Central memory CD8-positive, alpha-beta T cell (primary cell): ENCODE measurements at regions not wholly inside any gene's neighbourhood (a gene's known extent, or its start where the extent isn't known, plus 50 kb on each side); places are given as distances from the start of the nearest gene placed in this dataset.

ENCODE experiments used
- ATAC-seq: fragments of 150-1000 bp; cut with Tn5 transposase; replicated peaks from 2 replicates; pipeline ENCODE4 v1.10.0; 2022; ENCODE audit warnings: mild to moderate bottlenecking, moderate FRiP score, moderate number of reproducible peaks; ENCODE audit not compliant: poor library complexity, severe bottlenecking; ENCODE audit errors: extremely low read depth
- DNase-seq, 2 donors: peaks; one replicate each; pipeline ENCODE4 v3.0.0; 2021; ENCODE audit warnings: low spot score in 2 of 2
- H3K27ac Mint-ChIP-seq: one replicate; pipeline ENCODE4 v1.8.0; 2022; ENCODE audit warnings: low read depth, mild to moderate bottlenecking, moderate library complexity, mixed read lengths
- H3K27me3 Mint-ChIP-seq: one replicate; pipeline ENCODE4 v1.8.0; 2022; ENCODE audit warnings: mixed read lengths
- H3K36me3 Mint-ChIP-seq: one replicate; pipeline ENCODE4 v1.8.0; 2022; ENCODE audit warnings: mild to moderate bottlenecking, moderate library complexity, mixed read lengths; ENCODE audit not compliant: insufficient read depth
- H3K4me1 Mint-ChIP-seq: one replicate; pipeline ENCODE4 v1.8.0; 2022; ENCODE audit warnings: mixed read lengths
- H3K4me3 Mint-ChIP-seq: one replicate; pipeline ENCODE4 v1.8.0; 2022; ENCODE audit warnings: mild to moderate bottlenecking, moderate library complexity, mixed read lengths
- H3K9me3 Mint-ChIP-seq: one replicate; pipeline ENCODE4 v1.8.0; 2022; ENCODE audit warnings: mixed read lengths

- Mint-ChIP-seq H3K27me3 (no peaks in the 10 kb centered on the region), H3K27ac (no peak overlapping the region), H3K36me3 (no peaks in the 10 kb centered on the region), H3K9me3 (peaks cover 15% of the 10 kb centered on the region), H3K4me1 (no peaks in the 10 kb centered on the region), H3K4me3 (no peak overlapping the region)
- ATAC-seq (no peak), DNase-seq (no peak)
Observed at GRCh38 chr5:89133129-89133528, 250.1 kb upstream of the MEF2C start.

GRCh38 chr5:89130851-89131250 is 247.9 kb upstream of the MEF2C start:
- Mint-ChIP-seq H3K4me1 (no peaks in the 10 kb centered on the region), H3K4me3 (no peak overlapping the region), H3K9me3 (peaks cover 6% of the 10 kb centered on the region), H3K27me3 (no peaks in the 10 kb centered on the region), H3K36me3 (no peaks in the 10 kb centered on the region), H3K27ac (no peak overlapping the region)
- DNase-seq (no peak), ATAC-seq (no peak)

GRCh38 chr5:89129941-89130340 is 247.0 kb upstream of the MEF2C start:
- H3K27ac Mint-ChIP-seq = no peak overlapping the region
- DNase-seq (no peak), ATAC-seq (no peak)
- H3K4me3 Mint-ChIP-seq = no peak overlapping the region
- peaks cover 6% of the 10 kb centered on the region for H3K9me3 Mint-ChIP-seq
- no peaks in the 10 kb centered on the region for H3K36me3 Mint-ChIP-seq
- H3K27me3 Mint-ChIP-seq = no peaks in the 10 kb centered on the region
- no peaks in the 10 kb centered on the region for H3K4me1 Mint-ChIP-seq

- Mint-ChIP-seq H3K36me3 (no peaks in the 10 kb centered on the region), H3K4me3 (no peak overlapping the region), H3K9me3 (peaks cover 11% of the 10 kb centered on the region), H3K27me3 (no peaks in the 10 kb centered on the region), H3K27ac (no peak overlapping the region), H3K4me1 (no peaks in the 10 kb centered on the region)
- ATAC-seq (no peak), DNase-seq (no peak)
Observed at GRCh38 chr5:89128906-89129625, 246.1 kb upstream of the MEF2C start.

- H3K9me3 Mint-ChIP-seq = peaks cover 11% of the 10 kb centered on the region
- H3K27me3 Mint-ChIP-seq = no peaks in the 10 kb centered on the region
- DNase-seq = no peak
- no peaks in the 10 kb centered on the region for H3K4me1 Mint-ChIP-seq
- H3K36me3 Mint-ChIP-seq = peaks cover 1% of the 10 kb centered on the region
- no peak overlapping the region for H3K4me3 Mint-ChIP-seq
- no peak overlapping the region for H3K27ac Mint-ChIP-seq
- ATAC-seq = no peak
Observed at GRCh38 chr5:89128092-89128491, 245.1 kb upstream of the MEF2C start.

GRCh38 chr5:89127191-89127590 is 244.2 kb upstream of the MEF2C start:
- Mint-ChIP-seq H3K9me3 (peaks cover 11% of the 10 kb centered on the region), H3K4me3 (no peak overlapping the region), H3K4me1 (no peaks in the 10 kb centered on the region), H3K27me3 (no peaks in the 10 kb centered on the region), H3K36me3 (peaks cover 2% of the 10 kb centered on the region), H3K27ac (no peak overlapping the region)
- no peak for ATAC-seq
- no peak for DNase-seq

- H3K27me3 Mint-ChIP-seq = no peaks in the 10 kb centered on the region
- no peaks in the 10 kb centered on the region for H3K4me1 Mint-ChIP-seq
- no peak overlapping the region for H3K27ac Mint-ChIP-seq
- ATAC-seq = no peak
- no peak for DNase-seq
- peaks cover 2% of the 10 kb centered on the region for H3K36me3 Mint-ChIP-seq
- H3K9me3 Mint-ChIP-seq = peaks cover 11% of the 10 kb centered on the region
- no peak overlapping the region for H3K4me3 Mint-ChIP-seq
Observed at GRCh38 chr5:89125372-89125771, 242.4 kb upstream of the MEF2C start.

GRCh38 chr5:89123581-89123980 is 240.6 kb upstream of the MEF2C start:
- no peak overlapping the region for H3K27ac Mint-ChIP-seq
- no peak for DNase-seq
- H3K27me3 Mint-ChIP-seq = no peaks in the 10 kb centered on the region

GRCh38 chr5:89120719-89121118 is 237.7 kb upstream of the MEF2C start:
- Mint-ChIP-seq H3K9me3 (peaks cover 5% of the 10 kb centered on the region), H3K36me3 (peaks cover 2% of the 10 kb centered on the region), H3K27ac (no peak overlapping the region), H3K4me1 (no peaks in the 10 kb centered on the region), H3K4me3 (no peak overlapping the region), H3K27me3 (no peaks in the 10 kb centered on the region)
- DNase-seq (no peak), ATAC-seq (no peak)

More at GRCh38 chr5:89123581-89123980, 240.6 kb upstream of the MEF2C start:
- no peak for ATAC-seq
- peaks cover 11% of the 10 kb centered on the region for H3K9me3 Mint-ChIP-seq
- H3K4me1 Mint-ChIP-seq = no peaks in the 10 kb centered on the region
- peaks cover 2% of the 10 kb centered on the region for H3K36me3 Mint-ChIP-seq
- no peak overlapping the region for H3K4me3 Mint-ChIP-seq

GRCh38 chr5:89117124-89117644 is 234.2 kb upstream of the MEF2C start:
- H3K4me3 Mint-ChIP-seq = no peak overlapping the region
- no peak for DNase-seq
- no peaks in the 10 kb centered on the region for H3K27me3 Mint-ChIP-seq
- no peak for ATAC-seq
- no peaks in the 10 kb centered on the region for H3K36me3 Mint-ChIP-seq
- no peaks in the 10 kb centered on the region for H3K9me3 Mint-ChIP-seq
- no peak overlapping the region for H3K27ac Mint-ChIP-seq
- H3K4me1 Mint-ChIP-seq = no peaks in the 10 kb centered on the region

GRCh38 chr5:89110916-89111646 is 228.1 kb upstream of the MEF2C start:
- Mint-ChIP-seq H3K9me3 (peaks cover 8% of the 10 kb centered on the region), H3K4me3 (no peak overlapping the region), H3K4me1 (no peaks in the 10 kb centered on the region), H3K36me3 (no peaks in the 10 kb centered on the region), H3K27ac (no peak overlapping the region), H3K27me3 (no peaks in the 10 kb centered on the region)
- no peak for DNase-seq
- ATAC-seq = no peak

- no peak for DNase-seq
- no peaks in the 10 kb centered on the region for H3K4me1 Mint-ChIP-seq
- H3K36me3 Mint-ChIP-seq = no peaks in the 10 kb centered on the region
- no peak overlapping the region for H3K4me3 Mint-ChIP-seq
- no peaks in the 10 kb centered on the region for H3K27me3 Mint-ChIP-seq
- ATAC-seq = no peak
- peaks cover 19% of the 10 kb centered on the region for H3K9me3 Mint-ChIP-seq
- no peak overlapping the region for H3K27ac Mint-ChIP-seq
Observed at GRCh38 chr5:89106480-89106879, 223.5 kb upstream of the MEF2C start.

GRCh38 chr5:89105836-89106235 is 222.9 kb upstream of the MEF2C start:
- Mint-ChIP-seq H3K27ac (no peak overlapping the region), H3K4me1 (no peaks in the 10 kb centered on the region), H3K9me3 (peaks cover 19% of the 10 kb centered on the region), H3K4me3 (no peak overlapping the region), H3K27me3 (no peaks in the 10 kb centered on the region), H3K36me3 (no peaks in the 10 kb centered on the region)
- DNase-seq = no peak
- no peak for ATAC-seq
